ENCODE measurements at regions not wholly inside any gene's neighbourhood (a gene's known extent, or its start where the extent isn't known, plus 50 kb on each side); places are given as distances from the start of the nearest gene placed in this dataset.

GRCh38 chr1:30627994-30628393, 95.4 kb downstream of the MATN1 start:
- Histone ChIP-seq H3K4me3 (ENCODE audit: low read depth in 1 of 2, low read length in 1 of 2) (no peak overlapping the region), H3K9me3 (no peaks in the 10 kb centered on the region), H3K4me1 (ENCODE audit: control insufficient read depth in 1 of 2, insufficient read depth in 1 of 2, low read depth in 1 of 2, low read length in 1 of 2) (no peaks in the 10 kb centered on the region), H3K36me3 (no peaks in the 10 kb centered on the region), H3K27ac (no peak overlapping the region), H3K27me3 (no peaks in the 10 kb centered on the region)
- TF ChIP-seq CTCF (IDR thresholded peaks at IDR 0.05), result no peak

GRCh38 chr1:30627206-30627605, 96.2 kb downstream of the MATN1 start:
- no peak for TF ChIP-seq CTCF (IDR thresholded peaks at IDR 0.05)
- Histone ChIP-seq H3K9me3 (no peaks in the 10 kb centered on the region), H3K4me3 (ENCODE audit: low read depth in 1 of 2, low read length in 1 of 2) (no peak overlapping the region), H3K27me3 (no peaks in the 10 kb centered on the region), H3K36me3 (no peaks in the 10 kb centered on the region), H3K27ac (no peak overlapping the region), H3K4me1 (ENCODE audit: control insufficient read depth in 1 of 2, insufficient read depth in 1 of 2, low read depth in 1 of 2, low read length in 1 of 2) (no peaks in the 10 kb centered on the region)

GRCh38 chr1:30623431-30623830, 100.0 kb downstream of the MATN1 start:
- Histone ChIP-seq H3K4me3 (ENCODE audit: low read depth in 1 of 2, low read length in 1 of 2) (no peak overlapping the region), H3K27me3 (peaks cover 5% of the 10 kb centered on the region), H3K4me1 (ENCODE audit: control insufficient read depth in 1 of 2, insufficient read depth in 1 of 2, low read depth in 1 of 2, low read length in 1 of 2) (no peaks in the 10 kb centered on the region), H3K27ac (no peak overlapping the region), H3K9me3 (no peaks in the 10 kb centered on the region), H3K36me3 (no peaks in the 10 kb centered on the region)
- TF ChIP-seq CTCF (IDR thresholded peaks at IDR 0.05), result no peak

GRCh38 chr1:30619619-30620018, 103.8 kb downstream of the MATN1 start:
- H3K4me1 ChIP-seq (ENCODE audit: control insufficient read depth in 1 of 2, insufficient read depth in 1 of 2, low read depth in 1 of 2, low read length in 1 of 2), result no peaks in the 10 kb centered on the region
- TF ChIP-seq CTCF (IDR thresholded peaks at IDR 0.05), result no peak
- H3K27ac ChIP-seq, result no peak overlapping the region
- no peaks in the 10 kb centered on the region for H3K9me3 ChIP-seq
- H3K4me3 ChIP-seq (ENCODE audit: low read depth in 1 of 2, low read length in 1 of 2), result no peak overlapping the region
- peaks cover 10% of the 10 kb centered on the region for H3K27me3 ChIP-seq
- no peaks in the 10 kb centered on the region for H3K36me3 ChIP-seq

DNA sequence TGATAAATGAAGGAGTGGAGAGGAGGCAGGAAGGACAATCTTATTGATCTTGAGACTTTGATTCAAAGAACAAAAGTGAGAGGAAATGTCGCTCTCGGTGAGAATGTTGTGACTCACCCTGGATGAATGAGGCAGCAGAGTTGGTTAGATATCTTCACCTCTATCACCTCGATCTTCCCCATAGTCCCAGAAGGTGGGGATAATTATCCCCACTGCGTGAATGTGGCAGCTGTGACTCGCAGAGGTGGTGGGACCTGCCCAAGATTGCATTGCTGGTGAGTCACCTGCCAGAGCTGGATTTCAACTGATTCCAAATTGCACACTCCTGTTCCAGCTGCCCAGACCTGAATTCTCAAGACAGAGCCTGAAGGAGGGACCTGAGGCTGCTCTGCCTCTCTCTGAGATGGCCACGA, 105.0 kb downstream of the MATN1 start:
- Histone ChIP-seq H3K4me1 (ENCODE audit: control insufficient read depth in 1 of 2, insufficient read depth in 1 of 2, low read depth in 1 of 2, low read length in 1 of 2) (no peaks in the 10 kb centered on the region), H3K36me3 (no peaks in the 10 kb centered on the region), H3K27ac (no peak overlapping the region), H3K9me3 (no peaks in the 10 kb centered on the region), H3K4me3 (ENCODE audit: low read depth in 1 of 2, low read length in 1 of 2) (no peak overlapping the region), H3K27me3 (peaks cover 10% of the 10 kb centered on the region)
- TF ChIP-seq CTCF (IDR thresholded peaks at IDR 0.05), result no peak

- no peak overlapping the region for H3K27ac ChIP-seq
- no peaks in the 10 kb centered on the region for H3K4me1 ChIP-seq (ENCODE audit: control insufficient read depth in 1 of 2, insufficient read depth in 1 of 2, low read depth in 1 of 2, low read length in 1 of 2)
- no peaks in the 10 kb centered on the region for H3K9me3 ChIP-seq
- no peak for TF ChIP-seq CTCF (IDR thresholded peaks at IDR 0.05)
- no peaks in the 10 kb centered on the region for H3K36me3 ChIP-seq
- no peak overlapping the region for H3K4me3 ChIP-seq (ENCODE audit: low read depth in 1 of 2, low read length in 1 of 2)
- peaks cover 10% of the 10 kb centered on the region for H3K27me3 ChIP-seq
These were observed 106.6 kb downstream of the MATN1 start for GRCh38 chr1:30616759-30617158.
